Muscle of back (tissue), 3 donors: ENCODE measurements at regions not wholly inside any gene's neighbourhood (a gene's known extent, or its start where the extent isn't known, plus 50 kb on each side); places are given as distances from the start of the nearest gene placed in this dataset.

ENCODE experiments used
- DNase-seq, 3 donors: peaks; one replicate each; pipeline versions ENCODE4 v3.0.0 to v3.0.0-alpha.2; 2013

- DNase-seq, result no peak
These were observed 51.4 kb upstream of the TMEM132E start for GRCh38 chr17:34527908-34528470.

- no peak for DNase-seq
These were observed 52.1 kb upstream of the TMEM132E start for GRCh38 chr17:34527136-34527907.

GRCh38 chr17:34525651-34526050 is 53.7 kb upstream of the TMEM132E start:
- DNase-seq, result no peak

- DNase-seq, result no peak
These were observed 57.4 kb upstream of the TMEM132E start for GRCh38 chr17:34521955-34522354.

GRCh38 chr17:34519282-34519681 is 60.1 kb upstream of the TMEM132E start:
- no peak for DNase-seq

- no peak for DNase-seq
These were observed 62.0 kb upstream of the TMEM132E start for GRCh38 chr17:34517406-34517805.

GRCh38 chr17:34511931-34512330 is 67.5 kb upstream of the TMEM132E start:
- no peak for DNase-seq

- no peak for DNase-seq
These were observed 68.1 kb upstream of the TMEM132E start for GRCh38 chr17:34511265-34511664.

- no peak for DNase-seq
These were observed 74.4 kb upstream of the TMEM132E start for GRCh38 chr17:34504814-34505484.

- DNase-seq, result peak in 1 of 3 donors; percentile 2
These were observed 75.7 kb upstream of the TMEM132E start for GRCh38 chr17:34503528-34504195.

- DNase-seq, result no peak
These were observed 77.0 kb upstream of the TMEM132E start for GRCh38 chr17:34502426-34502825.

GRCh38 chr17:34499576-34499975 is 79.8 kb upstream of the TMEM132E start:
- DNase-seq, result peak in 2 of 3 donors; percentile 8 to 45

GRCh38 chr17:34493917-34494316 is 85.5 kb upstream of the TMEM132E start:
- no peak for DNase-seq

GRCh38 chr17:34487626-34488025 is 91.8 kb upstream of the TMEM132E start:
- no peak for DNase-seq

GRCh38 chr17:34486761-34487160 is 92.6 kb upstream of the TMEM132E start:
- DNase-seq, result no peak

- DNase-seq, result no peak
These were observed 93.4 kb upstream of the TMEM132E start for GRCh38 chr17:34485999-34486398.

- no peak for DNase-seq
These were observed 95.1 kb upstream of the TMEM132E start for GRCh38 chr17:34484193-34484733.

- DNase-seq, result no peak
These were observed 96.7 kb upstream of the TMEM132E start for GRCh38 chr17:34482730-34483129.

GRCh38 chr17:34481779-34482178 is 97.6 kb upstream of the TMEM132E start:
- no peak for DNase-seq

GRCh38 chr17:34479371-34479770 is 100.0 kb upstream of the TMEM132E start:
- DNase-seq, result no peak

GRCh38 chr17:34478244-34478643 is 101.1 kb upstream of the TMEM132E start:
- DNase-seq, result no peak

- DNase-seq, result no peak
These were observed 104.1 kb upstream of the TMEM132E start for GRCh38 chr17:34475296-34475695.
